ENCODE measurements at regions not wholly inside any gene's neighbourhood (a gene's known extent, or its start where the extent isn't known, plus 50 kb on each side); places are given as distances from the start of the nearest gene placed in this dataset.

- no peak for DNase-seq (ENCODE audit: low spot score in 2 of 2)
- Mint-ChIP-seq H3K27me3 (no peaks in the 10 kb centered on the region), H3K4me1 (no peaks in the 10 kb centered on the region), H3K4me3 (no peak overlapping the region), H3K36me3 (ENCODE audit: insufficient read depth) (no peaks in the 10 kb centered on the region), H3K27ac (ENCODE audit: low read depth) (no peak overlapping the region), H3K9me3 (no peaks in the 10 kb centered on the region)
- ATAC-seq (replicated peaks; ENCODE audit: extremely low read depth, poor library complexity, severe bottlenecking) = no peak
Observed at GRCh38 chr6:130670142-130670541, 157.1 kb upstream of the SMLR1 start.

GRCh38 chr6:130671119-130671518 lies 156.1 kb upstream of the SMLR1 start:
- no peak for DNase-seq (ENCODE audit: low spot score in 2 of 2)
- no peak for ATAC-seq (replicated peaks; ENCODE audit: extremely low read depth, poor library complexity, severe bottlenecking)
- Mint-ChIP-seq H3K27me3 (no peaks in the 10 kb centered on the region), H3K27ac (ENCODE audit: low read depth) (no peak overlapping the region), H3K9me3 (no peaks in the 10 kb centered on the region), H3K4me3 (no peak overlapping the region), H3K4me1 (peaks cover 1% of the 10 kb centered on the region), H3K36me3 (ENCODE audit: insufficient read depth) (no peaks in the 10 kb centered on the region)

GRCh38 chr6:130671577-130671976 lies 155.6 kb upstream of the SMLR1 start:
- Mint-ChIP-seq H3K36me3 (ENCODE audit: insufficient read depth) (no peaks in the 10 kb centered on the region), H3K4me3 (no peak overlapping the region), H3K9me3 (no peaks in the 10 kb centered on the region), H3K4me1 (peaks cover 6% of the 10 kb centered on the region), H3K27ac (ENCODE audit: low read depth) (no peak overlapping the region), H3K27me3 (no peaks in the 10 kb centered on the region)
- no peak for DNase-seq (ENCODE audit: low spot score in 2 of 2)
- no peak for ATAC-seq (replicated peaks; ENCODE audit: extremely low read depth, poor library complexity, severe bottlenecking)

- Mint-ChIP-seq H3K27me3 (no peaks in the 10 kb centered on the region), H3K27ac (ENCODE audit: low read depth) (no peak overlapping the region), H3K36me3 (ENCODE audit: insufficient read depth) (no peaks in the 10 kb centered on the region), H3K4me3 (no peak overlapping the region), H3K4me1 (peaks cover 8% of the 10 kb centered on the region), H3K9me3 (no peaks in the 10 kb centered on the region)
- DNase-seq (ENCODE audit: low spot score in 2 of 2) (no peak), ATAC-seq (replicated peaks; ENCODE audit: extremely low read depth, poor library complexity, severe bottlenecking) (no peak)
Observed at GRCh38 chr6:130672153-130672552, 155.1 kb upstream of the SMLR1 start.

- no peak overlapping the region for H3K4me3 Mint-ChIP-seq
Observed at GRCh38 chr6:130674604-130675003, 152.6 kb upstream of the SMLR1 start.

GRCh38 chr6:130675072-130675471 lies 152.1 kb upstream of the SMLR1 start:
- ATAC-seq (replicated peaks; ENCODE audit: extremely low read depth, poor library complexity, severe bottlenecking) (peak; percentile 36), DNase-seq (ENCODE audit: low spot score in 2 of 2) (no peak)
- no peak overlapping the region for H3K4me3 Mint-ChIP-seq
- no peak overlapping the region for H3K27ac Mint-ChIP-seq (ENCODE audit: low read depth)
- H3K4me1 Mint-ChIP-seq = peaks cover 8% of the 10 kb centered on the region
- H3K27me3 Mint-ChIP-seq = no peaks in the 10 kb centered on the region
- no peaks in the 10 kb centered on the region for H3K9me3 Mint-ChIP-seq
- no peaks in the 10 kb centered on the region for H3K36me3 Mint-ChIP-seq (ENCODE audit: insufficient read depth)

More at GRCh38 chr6:130674604-130675003, 152.6 kb upstream of the SMLR1 start:
- Mint-ChIP-seq H3K27ac (ENCODE audit: low read depth) (no peak overlapping the region), H3K36me3 (ENCODE audit: insufficient read depth) (no peaks in the 10 kb centered on the region), H3K4me1 (peaks cover 8% of the 10 kb centered on the region), H3K9me3 (no peaks in the 10 kb centered on the region), H3K27me3 (no peaks in the 10 kb centered on the region)
- DNase-seq (ENCODE audit: low spot score in 2 of 2) (no peak), ATAC-seq (replicated peaks; ENCODE audit: extremely low read depth, poor library complexity, severe bottlenecking) (no peak)

GRCh38 chr6:130676077-130676772 lies 151.0 kb upstream of the SMLR1 start:
- H3K27ac Mint-ChIP-seq (ENCODE audit: low read depth) = peak overlapping the region; percentile 17
- ATAC-seq (replicated peaks; ENCODE audit: extremely low read depth, poor library complexity, severe bottlenecking) (no peak), DNase-seq (ENCODE audit: low spot score in 2 of 2) (no peak)
- H3K4me1 Mint-ChIP-seq = peaks cover 8% of the 10 kb centered on the region
- H3K4me3 Mint-ChIP-seq = no peak overlapping the region
- no peaks in the 10 kb centered on the region for H3K36me3 Mint-ChIP-seq (ENCODE audit: insufficient read depth)
- H3K27me3 Mint-ChIP-seq = no peaks in the 10 kb centered on the region
- H3K9me3 Mint-ChIP-seq = no peaks in the 10 kb centered on the region

GRCh38 chr6:130676773-130677144 lies 150.4 kb upstream of the SMLR1 start:
- Mint-ChIP-seq H3K27me3 (no peaks in the 10 kb centered on the region), H3K36me3 (ENCODE audit: insufficient read depth) (no peaks in the 10 kb centered on the region), H3K9me3 (no peaks in the 10 kb centered on the region), H3K4me3 (no peak overlapping the region), H3K4me1 (peaks cover 8% of the 10 kb centered on the region), H3K27ac (ENCODE audit: low read depth) (peak overlapping the region; percentile 17)
- DNase-seq (ENCODE audit: low spot score in 2 of 2) = no peak
- ATAC-seq (replicated peaks; ENCODE audit: extremely low read depth, poor library complexity, severe bottlenecking) = no peak

GRCh38 chr6:130677312-130677711 lies 149.9 kb upstream of the SMLR1 start:
- H3K27ac Mint-ChIP-seq (ENCODE audit: low read depth) = no peak overlapping the region
- H3K9me3 Mint-ChIP-seq = no peaks in the 10 kb centered on the region
- peaks cover 8% of the 10 kb centered on the region for H3K4me1 Mint-ChIP-seq
- DNase-seq (ENCODE audit: low spot score in 2 of 2) (no peak), ATAC-seq (replicated peaks; ENCODE audit: extremely low read depth, poor library complexity, severe bottlenecking) (no peak)
- no peaks in the 10 kb centered on the region for H3K27me3 Mint-ChIP-seq
- H3K4me3 Mint-ChIP-seq = no peak overlapping the region
- no peaks in the 10 kb centered on the region for H3K36me3 Mint-ChIP-seq (ENCODE audit: insufficient read depth)

- Mint-ChIP-seq H3K9me3 (no peaks in the 10 kb centered on the region), H3K4me1 (peaks cover 8% of the 10 kb centered on the region), H3K27me3 (no peaks in the 10 kb centered on the region), H3K27ac (ENCODE audit: low read depth) (no peak overlapping the region), H3K4me3 (no peak overlapping the region), H3K36me3 (ENCODE audit: insufficient read depth) (no peaks in the 10 kb centered on the region)
- DNase-seq (ENCODE audit: low spot score in 2 of 2) = no peak
- ATAC-seq (replicated peaks; ENCODE audit: extremely low read depth, poor library complexity, severe bottlenecking) = no peak
Observed at GRCh38 chr6:130677766-130678165, 149.4 kb upstream of the SMLR1 start.

GRCh38 chr6:130679684-130680083 lies 147.5 kb upstream of the SMLR1 start:
- no peak for ATAC-seq (replicated peaks; ENCODE audit: extremely low read depth, poor library complexity, severe bottlenecking)
- no peaks in the 10 kb centered on the region for H3K9me3 Mint-ChIP-seq
- H3K4me1 Mint-ChIP-seq = peaks cover 8% of the 10 kb centered on the region
- no peak for DNase-seq (ENCODE audit: low spot score in 2 of 2)
- H3K4me3 Mint-ChIP-seq = no peak overlapping the region
- no peaks in the 10 kb centered on the region for H3K27me3 Mint-ChIP-seq
- no peaks in the 10 kb centered on the region for H3K36me3 Mint-ChIP-seq (ENCODE audit: insufficient read depth)
- no peak overlapping the region for H3K27ac Mint-ChIP-seq (ENCODE audit: low read depth)

GRCh38 chr6:130680116-130680515 lies 147.1 kb upstream of the SMLR1 start:
- no peak for DNase-seq (ENCODE audit: low spot score in 2 of 2)

GRCh38 chr6:130681028-130681427 lies 146.2 kb upstream of the SMLR1 start:
- no peak for ATAC-seq (replicated peaks; ENCODE audit: extremely low read depth, poor library complexity, severe bottlenecking)
- no peaks in the 10 kb centered on the region for H3K27me3 Mint-ChIP-seq
- H3K4me3 Mint-ChIP-seq = no peak overlapping the region
- no peaks in the 10 kb centered on the region for H3K36me3 Mint-ChIP-seq (ENCODE audit: insufficient read depth)
- no peak for DNase-seq (ENCODE audit: low spot score in 2 of 2)
- peaks cover 7% of the 10 kb centered on the region for H3K4me1 Mint-ChIP-seq
- peaks cover 6% of the 10 kb centered on the region for H3K9me3 Mint-ChIP-seq
- H3K27ac Mint-ChIP-seq (ENCODE audit: low read depth) = no peak overlapping the region

More at GRCh38 chr6:130680116-130680515, 147.1 kb upstream of the SMLR1 start:
- peaks cover 8% of the 10 kb centered on the region for H3K4me1 Mint-ChIP-seq
- H3K9me3 Mint-ChIP-seq = no peaks in the 10 kb centered on the region
- no peak overlapping the region for H3K4me3 Mint-ChIP-seq
- ATAC-seq (replicated peaks; ENCODE audit: extremely low read depth, poor library complexity, severe bottlenecking) = no peak
- H3K27ac Mint-ChIP-seq (ENCODE audit: low read depth) = no peak overlapping the region
- no peaks in the 10 kb centered on the region for H3K36me3 Mint-ChIP-seq (ENCODE audit: insufficient read depth)
- no peaks in the 10 kb centered on the region for H3K27me3 Mint-ChIP-seq

All from central memory CD8-positive, alpha-beta T cell (primary cell).